ENCODE measurements at regions not wholly inside any gene's neighbourhood (a gene's known extent, or its start where the extent isn't known, plus 50 kb on each side); places are given as distances from the start of the nearest gene placed in this dataset.

GRCh38 chr5:124885490-124885889 lies 139.1 kb upstream of the ZNF608 start:
- Histone ChIP-seq H3K9me3 (no peaks in the 10 kb centered on the region), H3K27ac (replicated peaks in 1 of 4) (no peak overlapping the region), H3K27me3 (no peaks in the 10 kb centered on the region), H3K36me3 (no peaks in the 10 kb centered on the region), H3K4me3 (no peak overlapping the region), H3K4me1 (peaks cover 0 to 28% (median 19%) of the 10 kb centered on the region in 4 donors)
- WGBS, result 100% methylated on average over 2 of the region's 2 CpGs
- no peak for DNase-seq (ENCODE audit: extremely low spot score)
- TF ChIP-seq POLR2A (IDR thresholded peaks at IDR 0.05; ENCODE audit: low read depth) (no peak), EP300 (IDR thresholded peaks at IDR 0.05) (no peak), CTCF (IDR thresholded peaks at IDR 0.05) (no peak), POLR2AphosphoS5 (IDR thresholded peaks at IDR 0.05) (no peak)
- intact Hi-C loops (cut with DNase I), result no loop called here

GRCh38 chr5:124887223-124887622 lies 140.8 kb upstream of the ZNF608 start:
- WGBS, result 88% methylated on average over 2 of the region's 2 CpGs
- TF ChIP-seq POLR2A (IDR thresholded peaks at IDR 0.05; ENCODE audit: low read depth) (no peak), EP300 (IDR thresholded peaks at IDR 0.05) (no peak), CTCF (IDR thresholded peaks at IDR 0.05) (no peak), POLR2AphosphoS5 (IDR thresholded peaks at IDR 0.05) (no peak)
- no peaks in the 10 kb centered on the region for H3K36me3 ChIP-seq
- intact Hi-C loops (cut with DNase I), result no loop called here
- no peak for DNase-seq (ENCODE audit: extremely low spot score)
- peaks cover 0 to 28% (median 19%) of the 10 kb centered on the region in 4 donors for H3K4me1 ChIP-seq
- H3K9me3 ChIP-seq, result no peaks in the 10 kb centered on the region
- H3K27ac ChIP-seq (replicated peaks in 1 of 4), result no peak overlapping the region
- no peak overlapping the region for H3K4me3 ChIP-seq
- no peaks in the 10 kb centered on the region for H3K27me3 ChIP-seq

GRCh38 chr5:124888050-124888506 lies 141.6 kb upstream of the ZNF608 start:
- Histone ChIP-seq H3K27ac (replicated peaks in 1 of 4) (no peak overlapping the region), H3K9me3 (no peaks in the 10 kb centered on the region), H3K36me3 (no peaks in the 10 kb centered on the region), H3K4me1 (peaks cover 0 to 27% (median 19%) of the 10 kb centered on the region in 4 donors), H3K27me3 (no peaks in the 10 kb centered on the region), H3K4me3 (no peak overlapping the region)
- no peak for DNase-seq (ENCODE audit: extremely low spot score)
- TF ChIP-seq POLR2A (IDR thresholded peaks at IDR 0.05; ENCODE audit: low read depth) (no peak), EP300 (IDR thresholded peaks at IDR 0.05) (no peak), CTCF (IDR thresholded peaks at IDR 0.05) (no peak), POLR2AphosphoS5 (IDR thresholded peaks at IDR 0.05) (no peak)
- intact Hi-C loops (cut with DNase I), result no loop called here
- WGBS, result 76% methylated on average over 6 of the region's 6 CpGs

DNA sequence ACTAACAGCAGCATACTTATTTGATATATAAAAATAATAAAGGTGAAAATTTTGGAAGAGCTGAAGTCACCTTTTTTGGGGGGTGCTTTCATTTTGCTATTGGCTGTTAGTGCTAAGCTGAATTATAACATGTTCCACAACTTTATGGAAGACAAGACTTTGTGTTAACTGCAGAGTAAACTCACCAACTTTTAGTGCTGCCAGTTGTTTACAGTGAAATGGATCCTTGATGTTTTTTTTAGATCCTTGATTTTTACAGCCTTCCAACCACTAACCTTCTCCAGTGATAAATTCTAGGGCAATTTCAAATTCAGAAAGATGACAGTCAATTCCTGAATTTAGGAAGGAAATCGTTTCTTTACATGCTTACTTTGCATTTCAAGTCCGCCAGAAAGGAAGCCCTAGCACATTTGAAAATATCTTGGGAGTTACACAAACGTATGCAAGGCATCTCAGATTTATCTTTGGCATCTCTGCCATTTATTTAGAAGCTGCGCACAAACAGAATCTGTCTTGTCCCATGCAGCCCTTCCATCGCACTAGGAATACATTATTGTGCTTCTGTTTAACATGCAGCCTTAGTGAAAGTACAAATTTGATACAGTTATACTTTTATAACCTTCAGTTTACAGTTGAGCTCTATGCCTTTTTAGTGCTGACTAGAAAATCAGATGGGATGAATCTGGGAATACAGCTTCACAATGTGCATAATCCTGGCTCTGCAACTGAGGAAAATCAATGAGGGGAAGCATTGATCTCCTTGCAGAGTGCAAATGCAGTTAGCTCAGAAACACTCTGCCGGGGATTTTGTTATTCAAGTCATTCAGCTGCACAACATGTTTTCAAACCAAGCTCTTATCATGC lies 142.4 kb upstream of the ZNF608 start:
- Histone ChIP-seq H3K27ac (replicated peaks in 1 of 4) (no peak overlapping the region), H3K27me3 (no peaks in the 10 kb centered on the region)
- no peak for DNase-seq (ENCODE audit: extremely low spot score)

More for the DNA sequence above, 142.4 kb upstream of the ZNF608 start:
- no peak for TF ChIP-seq EP300 (IDR thresholded peaks at IDR 0.05)
- TF ChIP-seq POLR2A (IDR thresholded peaks at IDR 0.05; ENCODE audit: low read depth), result no peak
- no peak for TF ChIP-seq POLR2AphosphoS5 (IDR thresholded peaks at IDR 0.05)
- TF ChIP-seq CTCF (IDR thresholded peaks at IDR 0.05), result no peak
- no peaks in the 10 kb centered on the region for H3K9me3 ChIP-seq
- peaks cover 0 to 20% (median 15%) of the 10 kb centered on the region in 4 donors for H3K4me1 ChIP-seq
- 75% methylated on average over 6 of the region's 6 CpGs for WGBS
- no peak overlapping the region for H3K4me3 ChIP-seq
- H3K36me3 ChIP-seq, result no peaks in the 10 kb centered on the region
- intact Hi-C loops (cut with DNase I), result no loop called here

Data from esophagus muscularis mucosa (tissue), 4 donors.